ENCODE measurements at regions not wholly inside any gene's neighbourhood (a gene's known extent, or its start where the extent isn't known, plus 50 kb on each side); places are given as distances from the start of the nearest gene placed in this dataset.

GRCh38 chr9:32255026-32255425 lies 129.4 kb upstream of the ACO1 start:
- no peaks in the 10 kb centered on the region for H3K9me3 ChIP-seq (ENCODE audit: control insufficient read depth in 1 of 2, insufficient read depth in 1 of 2, low read depth in 1 of 2, low read length in 2 of 2)
- no peaks in the 10 kb centered on the region for H3K79me2 ChIP-seq (ENCODE audit: insufficient read depth, low read length)
- H3K9ac ChIP-seq (ENCODE audit: low read length) = no peak overlapping the region
- H3K4me1 ChIP-seq (ENCODE audit: control insufficient read depth in 1 of 2, insufficient read depth in 2 of 2, low read length in 2 of 2) = no peaks in the 10 kb centered on the region
- no peaks in the 10 kb centered on the region for H3K36me3 ChIP-seq (ENCODE audit: control insufficient read depth in 1 of 2, insufficient read depth in 2 of 2, low read length in 2 of 2)
- intact Hi-C loops (cut with micrococcal nuclease) = loop anchor here (10.0 kb wide), 1 partner anchor 340 kb away; no protein-coding TSS in a partner anchor
- ATAC-seq (no peak), DNase-seq (ENCODE audit: low read depth, low spot score) (no peak)
- ChIA-PET CTCF (no interaction called here), RAD21 (ENCODE audit: low non-redundant PET in 1 of 2, low total read pairs in 2 of 2, uncharacterized antibody in 2 of 2, unreplicated experiment in 2 of 2) (no interaction called here), POLR2A (no interaction called here)
- no peaks in the 10 kb centered on the region; the same call in 1 of the 2 replicates for H4K20me1 ChIP-seq (ENCODE audit: insufficient read depth)
- BruUV-seq (replicated peaks) = no TSS peak
- no peaks in the 10 kb centered on the region for H3K9me2 ChIP-seq (ENCODE audit: insufficient read depth)
- H2AFZ ChIP-seq (ENCODE audit: low read depth, low read length, poor library complexity, severe bottlenecking) = no peak overlapping the region
- no peak overlapping the region for H3K4me2 ChIP-seq (ENCODE audit: low read length)
- TF ChIP-seq ELF1 (IDR thresholded peaks at IDR 0.05; ENCODE audit: borderline replicate concordance, low read depth) = no peak
- TF ChIP-seq, protein P1, sequence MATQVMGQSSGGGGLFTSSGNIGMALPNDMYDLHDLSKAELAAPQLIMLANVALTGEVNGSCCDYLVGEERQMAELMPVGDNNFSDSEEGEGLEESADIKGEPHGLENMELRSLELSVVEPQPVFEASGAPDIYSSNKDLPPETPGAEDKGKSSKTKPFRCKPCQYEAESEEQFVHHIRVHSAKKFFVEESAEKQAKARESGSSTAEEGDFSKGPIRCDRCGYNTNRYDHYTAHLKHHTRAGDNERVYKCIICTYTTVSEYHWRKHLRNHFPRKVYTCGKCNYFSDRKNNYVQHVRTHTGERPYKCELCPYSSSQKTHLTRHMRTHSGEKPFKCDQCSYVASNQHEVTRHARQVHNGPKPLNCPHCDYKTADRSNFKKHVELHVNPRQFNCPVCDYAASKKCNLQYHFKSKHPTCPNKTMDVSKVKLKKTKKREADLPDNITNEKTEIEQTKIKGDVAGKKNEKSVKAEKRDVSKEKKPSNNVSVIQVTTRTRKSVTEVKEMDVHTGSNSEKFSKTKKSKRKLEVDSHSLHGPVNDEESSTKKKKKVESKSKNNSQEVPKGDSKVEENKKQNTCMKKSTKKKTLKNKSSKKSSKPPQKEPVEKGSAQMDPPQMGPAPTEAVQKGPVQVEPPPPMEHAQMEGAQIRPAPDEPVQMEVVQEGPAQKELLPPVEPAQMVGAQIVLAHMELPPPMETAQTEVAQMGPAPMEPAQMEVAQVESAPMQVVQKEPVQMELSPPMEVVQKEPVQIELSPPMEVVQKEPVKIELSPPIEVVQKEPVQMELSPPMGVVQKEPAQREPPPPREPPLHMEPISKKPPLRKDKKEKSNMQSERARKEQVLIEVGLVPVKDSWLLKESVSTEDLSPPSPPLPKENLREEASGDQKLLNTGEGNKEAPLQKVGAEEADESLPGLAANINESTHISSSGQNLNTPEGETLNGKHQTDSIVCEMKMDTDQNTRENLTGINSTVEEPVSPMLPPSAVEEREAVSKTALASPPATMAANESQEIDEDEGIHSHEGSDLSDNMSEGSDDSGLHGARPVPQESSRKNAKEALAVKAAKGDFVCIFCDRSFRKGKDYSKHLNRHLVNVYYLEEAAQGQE (IDR thresholded peaks at IDR 0.05; ENCODE audit: low read depth) = no peak
- no peak for TF ChIP-seq POLR2AphosphoS5 (IDR thresholded peaks at IDR 0.05; ENCODE audit: low read depth, low read length)
- no peak for TF ChIP-seq TCF7L2 (IDR thresholded peaks at IDR 0.05; ENCODE audit: borderline replicate concordance, extremely low read depth, insufficient read depth, insufficient read length)
- TF ChIP-seq POLR2A (IDR thresholded peaks at IDR 0.05; ENCODE audit: borderline replicate concordance, extremely low read depth, insufficient read depth, insufficient read length) = no peak
- no peak for TF ChIP-seq CBX3 (IDR thresholded peaks at IDR 0.05; ENCODE audit: low read depth)
- no peak for TF ChIP-seq CTCF (IDR thresholded peaks at IDR 0.05 in 2 of 3, conservative IDR thresholded peaks at IDR 0.05 in 1 of 3; ENCODE audit: borderline replicate concordance in 1 of 3, insufficient read depth in 1 of 3, low read depth in 2 of 3, low read length in 2 of 3)
- no peak for TF ChIP-seq SRF (IDR thresholded peaks at IDR 0.05; ENCODE audit: low read depth)
- TF ChIP-seq SP1 (IDR thresholded peaks at IDR 0.05; ENCODE audit: low read depth) = no peak
- TF ChIP-seq EGR1 (IDR thresholded peaks at IDR 0.05; ENCODE audit: low read depth) = no peak
- H3K4me3 ChIP-seq (replicated peaks in 1 of 2; ENCODE audit: low read depth in 1 of 2, low read length in 2 of 2) = no peak overlapping the region
- H3K27me3 ChIP-seq (ENCODE audit: insufficient read depth, low read length) = no peaks in the 10 kb centered on the region
- no peak overlapping the region for H3K27ac ChIP-seq (ENCODE audit: low read depth, low read length)
